ENCODE measurements at regions not wholly inside any gene's neighbourhood (a gene's known extent, or its start where the extent isn't known, plus 50 kb on each side); places are given as distances from the start of the nearest gene placed in this dataset.

GRCh38 chr5:6260846-6261245 is 117.5 kb downstream of the MED10 start:
- peaks cover 10% of the 10 kb centered on the region for H3K4me1 Mint-ChIP-seq (ENCODE audit: low read depth)
- intact Hi-C loops (cut with micrococcal nuclease), result no loop called here
- POLR2A ChIA-PET, result no interaction called here
- H3K27me3 Mint-ChIP-seq, result peaks cover 5% of the 10 kb centered on the region
- H3K9me3 Mint-ChIP-seq, result no peaks in the 10 kb centered on the region
- no peak for TF ChIP-seq CTCF (IDR thresholded peaks at IDR 0.05)
- DNase-seq (no peak), ATAC-seq (no peak)
- H3K4me3 Mint-ChIP-seq, result no peak overlapping the region
- CTCF ChIA-PET, result no interaction called here
- H3K36me3 Mint-ChIP-seq (ENCODE audit: low read depth), result no peaks in the 10 kb centered on the region
- H3K27ac Mint-ChIP-seq, result no peak overlapping the region

GRCh38 chr5:6256901-6257300 is 121.4 kb downstream of the MED10 start:
- intact Hi-C loops (cut with micrococcal nuclease), result no loop called here
- no peak overlapping the region for H3K4me3 Mint-ChIP-seq
- H3K27me3 Mint-ChIP-seq, result peaks cover 4% of the 10 kb centered on the region
- H3K9me3 Mint-ChIP-seq, result no peaks in the 10 kb centered on the region
- no peak overlapping the region for H3K27ac Mint-ChIP-seq
- ChIA-PET POLR2A (no interaction called here), CTCF (no interaction called here)
- no peaks in the 10 kb centered on the region for H3K36me3 Mint-ChIP-seq (ENCODE audit: low read depth)
- no peak for TF ChIP-seq CTCF (IDR thresholded peaks at IDR 0.05)
- H3K4me1 Mint-ChIP-seq (ENCODE audit: low read depth), result peaks cover 4% of the 10 kb centered on the region
- no peak for DNase-seq
- no peak for ATAC-seq

GRCh38 chr5:6255956-6256355 is 122.4 kb downstream of the MED10 start:
- ChIA-PET CTCF (no interaction called here), POLR2A (no interaction called here)
- Mint-ChIP-seq H3K27ac (no peak overlapping the region), H3K27me3 (peaks cover 4% of the 10 kb centered on the region), H3K36me3 (ENCODE audit: low read depth) (no peaks in the 10 kb centered on the region), H3K4me3 (no peak overlapping the region), H3K9me3 (no peaks in the 10 kb centered on the region), H3K4me1 (ENCODE audit: low read depth) (no peaks in the 10 kb centered on the region)
- intact Hi-C loops (cut with micrococcal nuclease), result no loop called here
- no peak for DNase-seq
- ATAC-seq, result no peak
- TF ChIP-seq CTCF (IDR thresholded peaks at IDR 0.05), result no peak

- H3K9me3 Mint-ChIP-seq, result no peaks in the 10 kb centered on the region
- H3K36me3 Mint-ChIP-seq (ENCODE audit: low read depth), result no peaks in the 10 kb centered on the region
- POLR2A ChIA-PET, result no interaction called here
- no peak for TF ChIP-seq CTCF (IDR thresholded peaks at IDR 0.05)
- peaks cover 4% of the 10 kb centered on the region for H3K27me3 Mint-ChIP-seq
- no peaks in the 10 kb centered on the region for H3K4me1 Mint-ChIP-seq (ENCODE audit: low read depth)
- ATAC-seq (no peak), DNase-seq (no peak)
- H3K27ac Mint-ChIP-seq, result no peak overlapping the region
- no peak overlapping the region for H3K4me3 Mint-ChIP-seq
- CTCF ChIA-PET, result no interaction called here
- intact Hi-C loops (cut with micrococcal nuclease), result no loop called here
Measured at GRCh38 chr5:6253846-6254245, 124.5 kb downstream of the MED10 start.

- ChIA-PET POLR2A (no interaction called here), CTCF (no interaction called here)
- no peaks in the 10 kb centered on the region for H3K9me3 Mint-ChIP-seq
- peaks cover 3% of the 10 kb centered on the region for H3K27me3 Mint-ChIP-seq
- no peaks in the 10 kb centered on the region for H3K36me3 Mint-ChIP-seq (ENCODE audit: low read depth)
- no peak overlapping the region for H3K27ac Mint-ChIP-seq
- intact Hi-C loops (cut with micrococcal nuclease), result no loop called here
- no peak for ATAC-seq
- DNase-seq, result no peak
- H3K4me1 Mint-ChIP-seq (ENCODE audit: low read depth), result no peaks in the 10 kb centered on the region
- no peak overlapping the region for H3K4me3 Mint-ChIP-seq
- TF ChIP-seq CTCF (IDR thresholded peaks at IDR 0.05), result no peak
Measured at GRCh38 chr5:6253281-6253680, 125.1 kb downstream of the MED10 start.

Data from activated CD8-positive, alpha-beta T cell treated with anti-CD3 and anti-CD28 coated beads for 36 hours (primary cell).